HEK293 (cell line): ENCODE measurements at regions not wholly inside any gene's neighbourhood (a gene's known extent, or its start where the extent isn't known, plus 50 kb on each side); places are given as distances from the start of the nearest gene placed in this dataset.

Experiments used
- CTCF ChIA-PET: fragments of 350-600 bp; formaldehyde crosslinking; extraction: SDS; loops from one replicate; lab custom pipeline; 2021; ENCODE audit warnings: antibody characterized with exemption; lab: Yijun Ruan, JAX
- POLR2A ChIA-PET: fragments of 300-600 bp; formaldehyde crosslinking; extraction: SDS; loops from one replicate; lab custom pipeline; 2020; ENCODE audit warnings: antibody characterized with exemption, inconsistent platforms; lab: Yijun Ruan, JAX
- H3K27ac ChIP-seq: fragments of 200-500 bp; sonication (Bioruptor generic); 2 replicates; pipeline ENCODE4 v1.5.1; 2014; ENCODE audit warnings: low read depth, low read length, control low read depth, inconsistent platforms; ENCODE audit errors: extremely low read depth
- H3K36me3 ChIP-seq, 2 experiments: fragments of 200-500 bp in 1 of 2; sonication (Bioruptor generic) in 1 of 2; 1 replicate in 1 of 2; 2 replicates in 1 of 2; pipeline ENCODE4 v1.5.1; 2014 to 2017; ENCODE audit warnings: inconsistent platforms in 2 of 2, low read length in 2 of 2; ENCODE audit not compliant: control insufficient read depth in 2 of 2, insufficient read depth in 1 of 2
- H3K4me1 ChIP-seq: fragments of 200-500 bp; sonication (Bioruptor generic); 2 replicates; pipeline ENCODE4 v1.5.1; 2014; ENCODE audit warnings: mild to moderate bottlenecking, low read length, inconsistent platforms; ENCODE audit not compliant: control insufficient read depth, insufficient read depth
- H3K4me3 ChIP-seq: 2 replicates; pipeline ENCODE4 v1.5.1; 2011; ENCODE audit warnings: low read depth, mild to moderate bottlenecking, control low read depth, low read length, moderate library complexity
- H3K9me3 ChIP-seq: fragments of 200-500 bp; sonication (Bioruptor generic); 2 replicates; pipeline ENCODE4 v1.5.1; 2014; ENCODE audit warnings: low read depth, low read length, inconsistent platforms; ENCODE audit not compliant: control insufficient read depth, insufficient read depth
- FEZF1 ChIP-seq: fragments of 450-650 bp; formaldehyde crosslinking; IDR thresholded peaks from 2 replicates; pipeline ENCODE4 v1.5.1; 2016; ENCODE audit warnings: missing biosample characterization, missing genetic modification characterization
- HOXA7 ChIP-seq: sonication (generic); formaldehyde crosslinking; IDR thresholded peaks from 2 replicates; pipeline ENCODE4 v1.8.1; 2022; ENCODE audit warnings: missing genetic modification reagents, borderline replicate concordance
- HOXC10 ChIP-seq: sonication (generic); formaldehyde crosslinking; IDR thresholded peaks from 2 replicates; pipeline ENCODE4 v1.8.1; 2023; ENCODE audit warnings: mild to moderate bottlenecking, missing genetic modification reagents
- INSM2 ChIP-seq: fragments of 450-650 bp; formaldehyde crosslinking; IDR thresholded peaks from 2 replicates; pipeline ENCODE4 v1.5.1; 2016; ENCODE audit warnings: missing biosample characterization, missing genetic modification characterization
- KLF10 ChIP-seq: fragments of 450-650 bp; IDR thresholded peaks from 2 replicates; pipeline ENCODE4 v1.5.1; 2018; ENCODE audit warnings: missing biosample characterization, mild to moderate bottlenecking, missing genetic modification characterization
- KLF7 ChIP-seq: fragments of 450-650 bp; formaldehyde crosslinking; IDR thresholded peaks from 2 replicates; pipeline ENCODE4 v1.5.1; 2016; ENCODE audit warnings: missing biosample characterization, missing genetic modification characterization, borderline replicate concordance
- PRDM4 ChIP-seq: fragments of 450-650 bp; formaldehyde crosslinking; IDR thresholded peaks from 2 replicates; pipeline ENCODE4 v1.5.1; 2017; ENCODE audit warnings: missing biosample characterization, missing genetic modification characterization
- YY2 ChIP-seq: fragments of 450-650 bp; formaldehyde crosslinking; IDR thresholded peaks from 2 replicates; pipeline ENCODE4 v1.5.1; 2016; ENCODE audit warnings: missing biosample characterization, missing genetic modification characterization
- ZNF10 ChIP-seq: fragments of 450-650 bp; formaldehyde crosslinking; IDR thresholded peaks from 2 replicates; pipeline ENCODE4 v1.5.1; 2017; ENCODE audit warnings: missing biosample characterization, missing genetic modification characterization
- ZNF138 ChIP-seq: fragments of 450-650 bp; formaldehyde crosslinking; IDR thresholded peaks from 2 replicates; pipeline ENCODE4 v1.5.1; 2016; ENCODE audit warnings: missing biosample characterization, missing genetic modification characterization, borderline replicate concordance
- ZNF148 ChIP-seq: fragments of 450-650 bp; formaldehyde crosslinking; IDR thresholded peaks from 2 replicates; pipeline ENCODE4 v1.5.0; 2017; ENCODE audit warnings: missing biosample characterization, missing genetic modification characterization, borderline replicate concordance
- ZNF184 ChIP-seq: fragments of 450-650 bp; IDR thresholded peaks from 2 replicates; pipeline ENCODE4 v1.5.1; 2018; ENCODE audit warnings: missing biosample characterization, mild to moderate bottlenecking, missing genetic modification characterization
- ZNF2 ChIP-seq: fragments of 450-650 bp; formaldehyde crosslinking; IDR thresholded peaks from 2 replicates; pipeline ENCODE4 v1.5.1; 2016; ENCODE audit warnings: missing biosample characterization, missing genetic modification characterization
- ZNF214 ChIP-seq: fragments of 450-650 bp; formaldehyde crosslinking; IDR thresholded peaks from 2 replicates; pipeline ENCODE4 v1.5.1; 2017; ENCODE audit warnings: missing biosample characterization, mild to moderate bottlenecking, missing genetic modification characterization, borderline replicate concordance
- ZNF426 ChIP-seq: fragments of 450-650 bp; formaldehyde crosslinking; IDR thresholded peaks from 2 replicates; pipeline ENCODE4 v1.5.1; 2017; ENCODE audit warnings: missing biosample characterization, missing genetic modification characterization, mild to moderate bottlenecking, inconsistent platforms, moderate library complexity
- ZNF518A ChIP-seq: fragments of 450-650 bp; formaldehyde crosslinking; conservative IDR thresholded peaks from 2 replicates; pipeline ENCODE4 v1.5.1; 2016; ENCODE audit warnings: low read depth, missing biosample characterization, missing genetic modification characterization
- ZNF544 ChIP-seq: fragments of 450-650 bp; formaldehyde crosslinking; IDR thresholded peaks from 2 replicates; pipeline ENCODE4 v1.5.0; 2017; ENCODE audit warnings: missing biosample characterization, missing genetic modification characterization
- ZNF571 ChIP-seq: fragments of 450-650 bp; formaldehyde crosslinking; IDR thresholded peaks from 2 replicates; pipeline ENCODE4 v1.5.0; 2017; ENCODE audit warnings: missing biosample characterization, missing genetic modification characterization
- ZNF707 ChIP-seq: fragments of 450-650 bp; formaldehyde crosslinking; IDR thresholded peaks from 2 replicates; pipeline ENCODE4 v1.5.1; 2016; ENCODE audit warnings: missing biosample characterization, missing genetic modification characterization
- ZNF776 ChIP-seq: fragments of 450-650 bp; formaldehyde crosslinking; IDR thresholded peaks from 2 replicates; pipeline ENCODE4 v1.5.0; 2017; ENCODE audit warnings: missing biosample characterization, missing genetic modification characterization, borderline replicate concordance
- ZNF785 ChIP-seq: fragments of 450-650 bp; formaldehyde crosslinking; IDR thresholded peaks from 2 replicates; pipeline ENCODE4 v1.5.1; 2016; ENCODE audit warnings: missing biosample characterization, missing genetic modification characterization
- ZSCAN4 ChIP-seq: fragments of 450-650 bp; formaldehyde crosslinking; IDR thresholded peaks from 2 replicates; pipeline ENCODE4 v1.5.1; 2017; ENCODE audit warnings: missing biosample characterization, missing genetic modification characterization

- ChIA-PET CTCF (no interaction called here), POLR2A (no interaction called here)
- Histone ChIP-seq H3K36me3 (no peaks in the 10 kb centered on the region), H3K4me3 (no peak overlapping the region), H3K27ac (no peak overlapping the region), H3K4me1 (no peaks in the 10 kb centered on the region), H3K9me3 (no peaks in the 10 kb centered on the region)
- TF ChIP-seq ZNF2 (tag by site-specific recombination) (no peak), ZNF138 (no peak), ZNF785 (tag by site-specific recombination) (no peak), ZNF426 (tag by site-specific recombination) (no peak), ZNF184 (tag by site-specific recombination) (no peak), HOXA7 (CRISPR knock-in tag) (no peak), ZNF776 (tag by site-specific recombination) (no peak), KLF7 (tag by site-specific recombination) (no peak), ZNF214 (no peak), FEZF1 (no peak), ZNF544 (tag by site-specific recombination) (no peak), PRDM4 (no peak), ZSCAN4 (tag by site-specific recombination) (no peak), ZNF571 (no peak), ZNF148 (tag by site-specific recombination) (no peak), KLF10 (tag by site-specific recombination) (no peak), INSM2 (tag by site-specific recombination) (no peak)
These were observed 184.1 kb upstream of the IVNS1ABP start for GRCh38 chr1:185501099-185501498.

GRCh38 chr1:185500001-185500626, 183.1 kb upstream of the IVNS1ABP start:
- no peak overlapping the region for H3K27ac ChIP-seq
- no peaks in the 10 kb centered on the region for H3K4me1 ChIP-seq
- no peak overlapping the region for H3K4me3 ChIP-seq
- no peaks in the 10 kb centered on the region for H3K9me3 ChIP-seq
- no peaks in the 10 kb centered on the region for H3K36me3 ChIP-seq
- CTCF ChIA-PET, result interaction anchor here (0.6 kb wide), 1 partner anchor 152 kb away, joined by 3 read pairs; no protein-coding TSS in a partner anchor
- POLR2A ChIA-PET, result no interaction called here
- TF ChIP-seq YY2 (no peak), ZSCAN4 (tag by site-specific recombination) (no peak), ZNF518A (tag by site-specific recombination) (no peak), ZNF10 (no peak), HOXC10 (CRISPR knock-in tag) (no peak), ZNF707 (no peak)
